Psoas muscle (tissue), 7 donors: ENCODE measurements at regions not wholly inside any gene's neighbourhood (a gene's known extent, or its start where the extent isn't known, plus 50 kb on each side); places are given as distances from the start of the nearest gene placed in this dataset.

Source experiments
- ATAC-seq, 4 donors: fragments of 200-7000 bp; cut with Tn5 transposase; one replicate each; pipeline ENCODE4 v1.9.1; 2020; ENCODE audit warnings: moderate library complexity in 3 of 4, mild to moderate bottlenecking in 2 of 4
- DNase-seq, 2 donors: peaks; one replicate each; pipeline ENCODE4 v3.0.0-alpha.2; 2020
- H3K27ac ChIP-seq: fragments of 200-600 bp; one replicate; pipeline ENCODE4 v1.8.0; 2022
- H3K27me3 ChIP-seq, 3 donors: fragments of 200-600 bp in 1 of 3; one replicate each; pipeline versions ENCODE4 v1.6.1 to v1.8.0; 2013 to 2022; ENCODE audit warnings: low read length in 2 of 3, mild to moderate bottlenecking in 2 of 3, moderate library complexity in 1 of 3; ENCODE audit not compliant: insufficient read depth in 3 of 3
- H3K36me3 ChIP-seq, 2 donors: fragments of 200-600 bp in 1 of 2; one replicate each; pipeline versions ENCODE4 v1.6.1 to v1.8.0; 2013 to 2022; ENCODE audit warnings: low read depth in 1 of 2, mild to moderate bottlenecking in 1 of 2, moderate library complexity in 1 of 2; ENCODE audit not compliant: insufficient read depth in 1 of 2
- H3K4me1 ChIP-seq: fragments of 200-600 bp; one replicate; pipeline ENCODE4 v1.8.0; 2022
- H3K4me3 ChIP-seq: fragments of 200-600 bp; one replicate; pipeline ENCODE4 v1.8.0; 2022; ENCODE audit warnings: mild to moderate bottlenecking
- H3K9me3 ChIP-seq: fragments of 200-600 bp; one replicate; pipeline ENCODE4 v1.8.0; 2022
- CTCF ChIP-seq: fragments of 200-600 bp; IDR thresholded peaks from one replicate; pipeline ENCODE4 v1.8.0; 2022; ENCODE audit warnings: antibody characterized with exemption
- WGBS, 3 donors: extraction: QIAGEN DNeasy Blood & Tissue Kit; methylation state at CpG; one replicate each; pipeline versions ENCODE4 v1.1.6 to v1.1.7; 2013; 5-methylcytosine and 5-hydroxymethylcytosine counted together
- intact Hi-C, 2 donors: fragments of 100-400 bp; cut with DNase I; formaldehyde crosslinking; loops; one replicate each; pipeline versions ENCODE4 v1.11.0 to v1.14.2; 2022
- donor health status: healthy with polysubstance abuse.
- donor health status: DM: no; HTN: no; CAD: no; lungs with moderate emphysema.
- donor health status: Bipolar disorder and iron deficiency.
- donor health status: healthy.
- donor health status: DM: yes; HTN: yes; CAD: no.
- donor health status: DM: no; HTN: no; CAD: no.
- donor health status: DM: yes; HTN: yes; CAD: no.

- TF ChIP-seq CTCF: no peak
- Histone ChIP-seq H3K27me3 (peaks cover 0 to 4% (median 2%) of the 10 kb centered on the region in 3 donors), H3K4me3 (no peak overlapping the region), H3K4me1 (no peaks in the 10 kb centered on the region), H3K9me3 (no peaks in the 10 kb centered on the region), H3K36me3 (no peaks in the 10 kb centered on the region), H3K27ac (no peak overlapping the region)
- ATAC-seq: no peak
- intact Hi-C loops: no loop called here
- WGBS, 3 donors: 44 to 53% (median 45%) methylated on average over 8 of the region's 8 CpGs
- DNase-seq: no peak
Observed at GRCh38 chr22:34760276-34761008, 305.5 kb upstream of the ISX start.

GRCh38 chr22:34761111-34761510, 304.8 kb upstream of the ISX start:
- 31% methylated on average over 6 of the region's 6 CpGs for whole genome bisulfite sequencing, 3 donors
- H3K36me3 ChIP-seq: no peaks in the 10 kb centered on the region
- ATAC-seq (no peak), DNase-seq (no peak)
- intact Hi-C loops: no loop called here
- H3K27ac ChIP-seq: no peak overlapping the region
- TF ChIP-seq CTCF: no peak
- H3K9me3 ChIP-seq: no peaks in the 10 kb centered on the region
- no peak overlapping the region for H3K4me3 ChIP-seq
- H3K4me1 ChIP-seq: no peaks in the 10 kb centered on the region
- peaks cover 0 to 4% (median 2%) of the 10 kb centered on the region in 3 donors for H3K27me3 ChIP-seq

GRCh38 chr22:34763496-34763895, 302.5 kb upstream of the ISX start:
- peaks cover 0 to 4% (median 2%) of the 10 kb centered on the region in 3 donors for H3K27me3 ChIP-seq
- 67 to 75% (median 74%) methylated on average over 1 of the region's 1 CpG for WGBS, 3 donors
- DNase-seq (no peak), ATAC-seq (no peak)
- H3K4me3 ChIP-seq: no peak overlapping the region
- no peaks in the 10 kb centered on the region for H3K4me1 ChIP-seq
- intact Hi-C loops: no loop called here
- no peak overlapping the region for H3K27ac ChIP-seq
- no peaks in the 10 kb centered on the region for H3K9me3 ChIP-seq
- H3K36me3 ChIP-seq: no peaks in the 10 kb centered on the region
- no peak for TF ChIP-seq CTCF

GRCh38 chr22:34765115-34765514, 300.8 kb upstream of the ISX start:
- 86 to 91% (median 88%) methylated on average over 2 of the region's 2 CpGs for WGBS, 3 donors
- ATAC-seq (no peak), DNase-seq (no peak)
- no peak for TF ChIP-seq CTCF
- intact Hi-C loops: no loop called here
- Histone ChIP-seq H3K4me1 (no peaks in the 10 kb centered on the region), H3K9me3 (no peaks in the 10 kb centered on the region), H3K36me3 (no peaks in the 10 kb centered on the region), H3K27ac (no peak overlapping the region), H3K4me3 (no peak overlapping the region), H3K27me3 (peaks cover 0 to 3% (median 2%) of the 10 kb centered on the region in 3 donors)

GRCh38 chr22:34769361-34769760, 296.6 kb upstream of the ISX start:
- Histone ChIP-seq H3K27ac (no peak overlapping the region), H3K9me3 (no peaks in the 10 kb centered on the region), H3K4me3 (no peak overlapping the region), H3K27me3 (no peaks in the 10 kb centered on the region), H3K4me1 (no peaks in the 10 kb centered on the region), H3K36me3 (no peaks in the 10 kb centered on the region)
- intact Hi-C loops: no loop called here
- ATAC-seq (no peak), DNase-seq (no peak)
- 72 to 75% (median 72%) methylated on average over 3 of the region's 3 CpGs for WGBS, 3 donors
- no peak for TF ChIP-seq CTCF
